T1000 (cell line): ENCODE measurements at regions not wholly inside any gene's neighbourhood (a gene's known extent, or its start where the extent isn't known, plus 50 kb on each side); places are given as distances from the start of the nearest gene placed in this dataset.

ENCODE experiments used
- DNase-seq: peaks from one replicate; lab custom pipeline; 2025; ENCODE audit warnings: mixed read lengths; lab: John Stamatoyannopoulos, UW

DNA sequence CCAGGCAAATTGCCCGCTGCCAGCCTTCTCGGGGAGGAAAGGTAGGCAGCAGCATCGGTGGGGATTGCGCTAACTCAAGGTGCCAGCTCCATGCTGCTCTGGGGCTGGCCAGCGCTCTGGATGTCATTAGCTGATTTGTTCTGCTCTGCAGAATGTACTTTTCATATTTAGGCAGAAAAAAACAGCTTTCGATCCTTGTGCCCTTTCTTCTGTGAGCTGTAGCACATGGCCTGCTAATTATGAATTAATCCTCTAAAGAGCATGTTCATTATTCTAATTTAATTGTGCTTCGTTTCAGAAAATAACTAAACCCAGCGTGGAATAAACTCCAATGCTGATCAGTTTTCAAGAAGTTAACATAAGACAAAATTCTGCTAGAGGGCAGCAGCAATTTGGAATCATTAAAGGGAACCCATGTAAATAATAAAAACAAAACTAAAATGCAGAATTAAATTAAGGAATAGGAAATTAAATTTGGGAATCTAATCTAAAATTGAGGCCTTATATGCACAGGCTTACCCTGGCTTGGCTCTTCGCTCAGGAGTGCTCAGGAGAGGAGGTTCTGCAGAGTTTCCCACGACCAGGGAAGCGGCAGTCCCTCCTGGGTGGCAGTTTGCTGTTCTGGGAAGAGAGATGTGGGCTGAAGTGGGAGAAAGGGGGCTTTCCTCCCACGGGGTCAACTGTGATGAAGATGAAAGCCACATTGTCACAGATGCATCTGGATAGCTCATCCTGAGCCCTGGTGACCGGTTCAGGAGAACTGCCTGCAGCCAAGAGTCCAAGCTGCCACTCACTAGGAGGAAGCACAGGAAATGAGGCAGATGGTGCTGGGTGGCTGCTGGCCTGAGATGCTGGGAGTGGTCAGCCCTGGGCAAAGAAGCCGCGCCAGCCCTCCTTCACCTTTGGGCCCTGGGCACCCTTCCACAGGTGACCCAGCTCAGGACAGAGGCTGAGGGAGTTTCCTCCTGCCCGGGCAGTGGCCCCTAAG lies 93.2 kb upstream of the PKDCC start:
- no peak for DNase-seq

DNA sequence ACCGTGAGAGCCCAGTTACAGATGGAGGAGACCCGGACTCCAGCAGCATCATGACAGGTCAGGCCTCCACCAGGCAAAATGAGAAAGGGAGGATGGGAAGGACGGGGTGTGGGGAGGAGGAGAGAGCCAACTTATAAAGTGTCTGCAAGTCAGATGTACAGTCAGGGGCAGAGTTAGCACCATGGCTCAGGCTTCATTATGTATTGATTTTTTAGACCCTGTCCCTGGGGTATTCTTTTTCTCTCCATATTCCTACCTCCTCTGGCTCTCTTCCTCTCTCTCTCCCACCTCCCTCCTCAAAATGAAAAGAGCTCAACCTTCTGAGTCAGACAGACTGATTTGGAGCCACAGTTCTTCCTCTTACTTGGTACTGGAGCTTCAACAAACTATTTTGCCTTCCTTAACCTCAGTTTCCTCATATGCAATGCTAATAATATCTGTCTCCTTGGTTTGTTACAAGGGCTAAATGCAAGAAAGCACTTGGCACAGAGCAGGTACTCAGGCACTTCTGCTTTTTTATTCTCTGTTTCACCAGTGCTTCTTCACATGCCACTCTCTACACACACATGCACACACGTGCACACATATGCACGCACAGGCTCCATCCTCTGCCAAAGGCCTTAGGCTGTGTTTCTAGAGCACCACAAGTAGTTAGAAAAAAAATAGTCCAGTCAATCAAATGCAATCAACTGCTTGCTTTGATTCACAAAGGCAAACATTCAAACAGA lies 92.3 kb upstream of the PKDCC start:
- DNase-seq = no peak

GRCh38 chr2:41957431-41957830 lies 90.4 kb upstream of the PKDCC start:
- DNase-seq = no peak

DNA sequence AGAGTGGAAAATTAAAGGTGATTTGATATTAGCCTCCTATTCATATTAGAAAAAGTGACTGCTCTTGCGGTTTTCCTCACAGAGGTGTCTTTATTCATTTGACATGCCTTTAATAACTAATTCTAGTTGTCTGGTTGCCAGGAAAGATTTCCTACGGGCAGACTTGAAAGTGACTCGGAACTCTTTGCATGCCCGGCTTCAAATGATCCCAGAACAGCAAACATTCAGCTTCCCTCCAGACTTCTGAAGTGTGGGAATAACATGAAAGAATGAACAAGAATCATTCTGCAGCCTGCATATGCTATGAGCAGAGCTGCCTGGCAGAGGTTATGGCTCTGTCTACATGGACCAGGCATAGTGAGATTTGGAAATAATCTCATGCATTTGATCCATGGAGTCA lies 89.6 kb upstream of the PKDCC start:
- no peak for DNase-seq

GRCh38 chr2:41958775-41959174 lies 89.0 kb upstream of the PKDCC start:
- no peak for DNase-seq

DNA sequence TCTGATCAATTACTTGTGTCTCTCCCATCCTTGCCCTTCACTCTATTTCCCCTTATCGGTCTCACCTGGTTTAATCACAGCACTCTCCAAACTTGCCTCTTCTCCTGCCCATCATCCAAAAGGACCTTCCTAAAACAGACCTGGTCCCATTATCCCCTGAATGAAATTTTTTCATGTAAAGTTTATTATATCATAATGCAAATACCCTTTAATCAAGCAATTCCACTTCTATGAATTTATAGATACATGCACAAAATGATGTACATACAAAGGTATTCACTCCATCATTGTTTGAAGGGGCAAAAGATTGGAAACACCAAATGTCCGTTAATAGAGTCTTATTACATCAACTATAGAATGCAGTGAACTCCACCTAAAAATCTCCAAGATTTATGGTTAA lies 88.1 kb upstream of the PKDCC start:
- DNase-seq = no peak

DNA sequence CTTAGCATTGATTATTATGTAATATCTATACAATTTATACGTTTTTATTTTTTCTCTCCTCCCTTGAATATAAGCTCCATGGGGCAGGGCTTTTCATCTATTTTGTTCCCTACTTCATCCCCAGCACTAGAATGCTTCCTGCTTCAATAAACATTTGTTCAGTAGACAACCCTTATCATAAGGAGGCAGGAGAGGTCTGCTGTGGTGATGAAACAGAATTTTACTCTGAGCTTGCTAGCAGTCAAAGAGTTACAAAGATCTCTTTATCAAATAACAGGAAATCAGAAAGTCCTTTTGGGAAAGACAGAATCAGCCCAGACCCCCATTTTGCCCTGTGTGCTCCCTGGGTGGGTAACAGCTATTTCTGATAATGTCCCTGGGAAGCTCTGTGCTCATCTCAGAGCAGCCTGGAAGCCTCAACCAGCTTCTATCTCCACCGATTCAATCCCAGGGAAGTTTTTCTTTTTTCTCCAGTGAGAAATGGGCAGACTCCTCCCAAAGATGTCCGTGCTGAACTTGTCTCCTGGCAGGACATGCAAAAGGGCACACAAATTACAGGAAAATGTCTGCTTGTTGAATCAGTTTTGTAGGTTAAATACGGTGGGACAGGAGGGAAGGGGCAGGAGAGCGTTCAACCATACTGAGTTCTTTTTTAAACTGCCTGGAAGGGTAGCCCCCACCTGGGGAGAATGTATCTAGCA lies 84.7 kb upstream of the PKDCC start:
- DNase-seq = no peak

DNA sequence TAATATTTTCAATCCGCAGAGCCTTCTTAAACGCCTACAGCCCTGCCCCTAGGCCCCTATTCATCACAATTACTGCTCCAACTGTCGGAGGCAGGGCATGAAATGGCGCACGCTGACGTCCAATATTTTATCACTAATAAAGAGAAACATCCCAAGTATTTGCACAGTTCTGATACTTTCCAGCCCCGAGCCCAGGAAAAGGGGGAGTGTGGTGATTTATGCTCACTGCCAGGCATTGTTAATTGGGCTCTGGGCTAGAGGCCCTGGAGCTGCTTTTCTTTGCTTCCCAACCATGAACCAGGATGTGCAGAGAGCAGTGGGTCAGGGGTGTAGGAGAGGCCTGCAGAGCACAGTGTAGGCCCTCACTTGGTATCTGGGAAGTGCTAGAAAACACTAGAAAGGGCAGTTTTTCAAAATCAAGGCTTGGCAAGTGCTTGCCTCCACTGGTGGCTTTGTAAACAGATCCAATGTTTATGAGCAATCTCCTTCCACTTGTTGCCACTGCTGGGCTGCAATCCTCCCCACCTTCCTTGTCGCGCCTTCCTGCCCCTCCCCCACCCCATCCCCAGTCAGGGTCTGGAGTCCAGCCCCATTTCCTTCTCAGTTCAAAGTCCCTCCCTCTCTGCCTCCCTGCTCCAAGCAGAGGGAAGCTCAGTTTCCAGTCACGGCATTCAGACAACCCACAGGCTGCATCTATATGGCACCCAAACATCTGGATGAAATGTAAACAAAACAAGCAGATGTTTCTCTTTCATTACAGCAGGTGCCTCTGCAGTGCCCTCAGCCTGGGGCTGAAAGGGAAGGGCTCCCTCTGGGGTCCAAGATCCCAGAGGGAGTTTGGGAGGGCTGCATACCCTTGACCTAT lies 83.9 kb upstream of the PKDCC start:
- no peak for DNase-seq

- no peak for DNase-seq
Observed at GRCh38 chr2:41965173-41965908, 82.5 kb upstream of the PKDCC start.

DNA sequence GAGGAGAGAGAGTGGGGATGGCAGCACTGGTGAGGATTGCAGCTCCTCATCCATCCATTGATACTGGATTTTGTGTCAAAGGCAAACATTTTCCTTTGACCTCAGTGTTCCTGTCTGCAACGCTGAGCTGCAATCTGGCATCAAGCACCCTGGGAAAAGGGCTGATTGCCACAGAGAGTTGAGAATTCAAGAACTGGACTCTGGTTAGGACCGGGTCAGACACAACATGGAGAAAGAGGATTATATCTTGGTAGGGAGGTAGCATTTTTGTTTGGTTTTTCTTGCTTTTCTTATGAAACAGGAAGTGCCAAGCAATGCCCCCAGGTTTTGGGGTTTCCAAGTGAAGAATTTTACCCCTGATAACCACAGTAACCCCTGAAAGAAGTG lies 81.9 kb upstream of the PKDCC start:
- DNase-seq = no peak

- DNase-seq = peak; percentile 44
Observed at GRCh38 chr2:41966431-41966893, 81.4 kb upstream of the PKDCC start.

DNA sequence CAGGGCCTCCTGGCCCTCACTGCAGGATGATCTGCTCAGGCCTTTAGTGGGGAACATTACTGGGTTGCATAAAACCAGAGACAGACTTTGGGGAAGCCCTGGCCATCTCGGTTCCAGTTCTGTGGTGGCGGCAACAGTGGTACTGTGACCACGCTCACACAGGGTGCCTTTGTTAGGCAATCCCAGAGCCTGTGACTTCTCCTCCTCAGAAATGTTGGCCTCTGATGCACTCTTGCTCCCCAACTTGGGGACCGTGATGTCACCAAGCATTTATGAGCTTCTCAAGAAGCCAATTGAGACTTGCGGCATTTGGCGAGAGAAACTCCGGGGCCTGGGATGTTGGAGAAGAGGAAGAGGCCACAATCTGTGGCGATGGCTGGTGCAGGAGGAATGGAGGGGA lies 80.9 kb upstream of the PKDCC start:
- no peak for DNase-seq

DNA sequence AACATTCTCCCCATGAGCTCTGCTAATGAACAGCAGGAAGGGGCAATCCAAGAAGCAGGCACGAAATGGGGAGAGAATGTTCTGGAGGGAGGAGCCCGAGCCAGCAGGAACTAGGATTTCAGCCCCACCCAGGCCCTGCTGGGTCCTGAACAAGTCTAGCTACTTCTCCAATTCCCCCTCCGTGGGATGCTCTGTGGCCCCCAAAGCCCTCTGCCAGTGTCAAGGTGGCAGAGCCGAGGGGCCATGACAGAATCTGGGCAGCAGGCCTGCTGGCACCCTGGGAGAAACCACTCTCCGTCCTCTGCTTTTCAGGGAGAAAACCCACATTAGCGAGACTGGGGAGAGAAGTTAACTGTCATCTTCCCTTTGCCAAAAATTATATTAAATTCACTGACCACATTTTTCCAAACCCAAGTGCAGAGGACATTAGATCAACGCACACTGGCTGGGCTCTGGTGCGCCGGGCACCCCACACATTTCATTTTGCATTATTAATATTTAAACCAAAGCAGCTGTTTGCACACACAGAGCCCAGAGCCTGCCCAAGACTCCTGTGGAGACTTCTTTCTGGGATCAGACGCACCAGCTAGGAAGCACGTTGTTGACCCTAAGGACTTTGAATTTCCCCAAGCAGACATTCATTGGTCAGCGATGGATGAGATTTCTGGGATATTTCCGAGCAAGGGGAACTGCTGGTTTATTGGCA lies 80.2 kb upstream of the PKDCC start:
- no peak for DNase-seq

DNA sequence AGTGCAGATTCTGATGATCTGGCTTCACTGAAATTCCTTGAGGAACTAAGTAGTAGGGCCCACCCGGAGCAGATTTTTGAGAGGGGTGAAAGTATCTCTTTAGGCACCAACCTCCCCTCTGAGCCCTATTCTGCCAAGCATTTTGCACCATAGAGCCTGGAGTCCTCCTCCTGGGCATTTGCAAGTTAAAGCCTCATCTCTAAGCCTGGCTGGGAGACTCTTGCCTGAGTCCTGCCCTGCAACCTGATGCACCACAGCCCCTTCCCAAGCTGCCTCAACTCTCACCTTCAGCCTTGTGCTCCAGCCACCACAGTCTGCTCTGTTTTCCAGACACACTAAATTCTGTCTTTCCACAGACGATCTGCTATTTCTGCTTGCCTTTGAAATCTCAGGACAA lies 79.6 kb upstream of the PKDCC start:
- no peak for DNase-seq

- DNase-seq = no peak
Observed at GRCh38 chr2:41970988-41971660, 76.7 kb upstream of the PKDCC start.

GRCh38 chr2:41972179-41972578 lies 75.6 kb upstream of the PKDCC start:
- DNase-seq = no peak

DNA sequence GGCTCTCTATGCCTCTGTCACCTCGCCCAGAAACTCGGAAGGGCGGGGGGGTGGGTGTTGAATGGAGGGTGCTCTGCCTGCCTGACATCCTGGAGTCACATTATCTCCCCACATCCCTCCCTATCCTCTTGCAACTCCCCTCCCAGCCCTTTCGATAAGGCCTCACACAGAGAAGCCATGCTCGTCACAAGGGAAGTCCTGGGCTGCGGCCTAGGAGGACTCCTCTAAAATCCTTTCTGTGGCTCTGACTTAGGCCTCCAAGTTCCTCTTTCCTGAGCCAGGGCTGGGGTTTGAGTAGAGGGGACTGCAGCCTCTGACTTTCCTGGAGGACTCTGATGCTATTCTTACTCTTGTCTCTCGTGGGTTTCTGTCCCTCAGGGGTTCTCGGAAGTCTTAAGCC lies 75.0 kb upstream of the PKDCC start:
- no peak for DNase-seq

DNA sequence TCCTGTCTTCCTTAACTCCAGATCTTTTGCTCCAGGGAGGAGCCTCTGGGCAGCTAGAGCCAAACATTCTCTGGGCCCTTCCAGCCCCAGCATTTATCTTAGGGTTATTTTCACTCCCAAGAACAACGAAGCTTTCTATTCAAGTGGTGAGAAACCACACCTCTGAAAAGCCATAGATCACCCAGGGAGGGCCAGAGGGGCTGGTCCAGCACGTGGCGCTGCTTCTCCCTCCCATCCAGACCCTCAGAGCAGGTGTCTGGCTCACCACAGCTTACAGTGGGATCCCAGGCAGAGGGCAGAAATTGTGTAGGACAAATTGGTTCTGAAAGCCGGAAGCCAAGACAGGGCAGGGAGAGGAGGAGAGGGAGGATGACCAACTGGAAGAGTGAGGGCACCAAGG lies 74.0 kb upstream of the PKDCC start:
- DNase-seq = no peak

GRCh38 chr2:41981417-41981816 lies 66.4 kb upstream of the PKDCC start:
- DNase-seq = no peak
